ENCODE measurements at regions not wholly inside any gene's neighbourhood (a gene's known extent, or its start where the extent isn't known, plus 50 kb on each side); places are given as distances from the start of the nearest gene placed in this dataset.

- POLR2A ChIA-PET: no interaction called here
- DNase-seq (ENCODE audit: extremely low spot score): no peak
- TF ChIP-seq NFRKB (IDR thresholded peaks at IDR 0.05) (no peak), SUZ12 (IDR thresholded peaks at IDR 0.05) (no peak), SP1 (IDR thresholded peaks at IDR 0.05) (no peak), CTBP1 (IDR thresholded peaks at IDR 0.05; ENCODE audit: borderline replicate concordance) (no peak), ELF4 (IDR thresholded peaks at IDR 0.05) (no peak), FOXK2 (IDR thresholded peaks at IDR 0.05) (no peak), L3MBTL2 (conservative IDR thresholded peaks at IDR 0.05) (no peak), LEF1 (IDR thresholded peaks at IDR 0.05; ENCODE audit: borderline replicate concordance) (no peak), TARDBP (IDR thresholded peaks at IDR 0.05) (no peak), FOXA1 (IDR thresholded peaks at IDR 0.05) (no peak), PKNOX1 (IDR thresholded peaks at IDR 0.05) (no peak)
- CTCF ChIA-PET: interaction anchor here (1.5 kb wide), 1 partner anchor 11 kb away, joined by 5 read pairs; no protein-coding TSS in a partner anchor
Observed at GRCh38 chr13:80989747-80990146, 648.8 kb upstream of the SPRY2 start.

DNA sequence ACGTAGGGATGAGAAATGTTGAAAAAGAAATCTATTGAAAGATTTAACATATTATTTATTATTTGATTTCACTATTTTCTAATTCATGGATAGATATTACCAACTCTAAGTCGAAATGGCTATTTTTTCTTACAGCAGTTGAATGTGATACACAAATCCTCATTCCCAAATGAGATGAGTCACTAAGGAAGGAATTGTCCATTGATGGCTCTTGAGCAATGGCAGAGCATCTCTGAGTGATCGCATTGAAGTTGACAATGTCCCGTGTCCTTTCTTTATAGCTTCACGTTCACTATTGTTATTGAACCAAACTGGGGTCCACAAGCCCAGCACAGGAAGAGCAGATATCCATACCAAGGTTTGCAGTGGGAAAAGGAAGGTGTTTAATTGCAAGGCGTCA, 648.3 kb upstream of the SPRY2 start:
- no peak for DNase-seq (ENCODE audit: extremely low spot score)
- POLR2A ChIA-PET: no interaction called here
- CTCF ChIA-PET: interaction anchor here (1.5 kb wide), 1 partner anchor 10 kb away, joined by 5 read pairs; no protein-coding TSS in a partner anchor
- TF ChIP-seq ELF4 (IDR thresholded peaks at IDR 0.05) (no peak), CTBP1 (IDR thresholded peaks at IDR 0.05; ENCODE audit: borderline replicate concordance) (no peak), BHLHE40 (IDR thresholded peaks at IDR 0.05; ENCODE audit: borderline replicate concordance) (no peak), PKNOX1 (IDR thresholded peaks at IDR 0.05) (no peak), SP1 (IDR thresholded peaks at IDR 0.05) (no peak), SUZ12 (IDR thresholded peaks at IDR 0.05) (no peak), ZNF384 (IDR thresholded peaks at IDR 0.05) (no peak), ARNT (IDR thresholded peaks at IDR 0.05) (no peak)

- ChIA-PET POLR2A (no interaction called here), CTCF (interaction anchor here (0.6 to 1.5 kb wide), 3 partner anchors 10 to 20 kb away, joined by 3 to 5 read pairs (median 4); no protein-coding TSS in a partner anchor)
- TF ChIP-seq LEF1 (IDR thresholded peaks at IDR 0.05; ENCODE audit: borderline replicate concordance) (no peak), TARDBP (IDR thresholded peaks at IDR 0.05) (no peak), PKNOX1 (IDR thresholded peaks at IDR 0.05) (no peak), ARNT (IDR thresholded peaks at IDR 0.05) (no peak), ZNF384 (IDR thresholded peaks at IDR 0.05) (no peak), FOXK2 (IDR thresholded peaks at IDR 0.05) (no peak), NFRKB (IDR thresholded peaks at IDR 0.05) (no peak), L3MBTL2 (conservative IDR thresholded peaks at IDR 0.05) (no peak), BHLHE40 (IDR thresholded peaks at IDR 0.05; ENCODE audit: borderline replicate concordance) (no peak), SP1 (IDR thresholded peaks at IDR 0.05) (no peak), FOXM1 (IDR thresholded peaks at IDR 0.05; ENCODE audit: borderline replicate concordance) (no peak), SUZ12 (IDR thresholded peaks at IDR 0.05) (no peak), FOXA1 (IDR thresholded peaks at IDR 0.05) (no peak), ELF4 (IDR thresholded peaks at IDR 0.05) (no peak), HDGF (IDR thresholded peaks at IDR 0.05; ENCODE audit: borderline replicate concordance) (no peak), CTBP1 (IDR thresholded peaks at IDR 0.05; ENCODE audit: borderline replicate concordance) (no peak)
- DNase-seq (ENCODE audit: extremely low spot score): no peak
Observed at GRCh38 chr13:80988391-80989151, 647.6 kb upstream of the SPRY2 start.

- ChIA-PET POLR2A (no interaction called here), CTCF (interaction anchor here (0.6 to 2.0 kb wide), 10 partner anchors 9 to 923 kb away, joined by 3 to 18 read pairs (median 4); no protein-coding TSS in a partner anchor)
- DNase-seq (ENCODE audit: extremely low spot score): peak; percentile 82
- TF ChIP-seq FOXM1 (IDR thresholded peaks at IDR 0.05; ENCODE audit: borderline replicate concordance) (no peak), FOXK2 (IDR thresholded peaks at IDR 0.05) (no peak), L3MBTL2 (conservative IDR thresholded peaks at IDR 0.05) (peak; percentile 54; the same call in 1 of the 2 replicates), LEF1 (IDR thresholded peaks at IDR 0.05; ENCODE audit: borderline replicate concordance) (no peak)
Observed at GRCh38 chr13:80979035-80979641, 638.2 kb upstream of the SPRY2 start.

DNA sequence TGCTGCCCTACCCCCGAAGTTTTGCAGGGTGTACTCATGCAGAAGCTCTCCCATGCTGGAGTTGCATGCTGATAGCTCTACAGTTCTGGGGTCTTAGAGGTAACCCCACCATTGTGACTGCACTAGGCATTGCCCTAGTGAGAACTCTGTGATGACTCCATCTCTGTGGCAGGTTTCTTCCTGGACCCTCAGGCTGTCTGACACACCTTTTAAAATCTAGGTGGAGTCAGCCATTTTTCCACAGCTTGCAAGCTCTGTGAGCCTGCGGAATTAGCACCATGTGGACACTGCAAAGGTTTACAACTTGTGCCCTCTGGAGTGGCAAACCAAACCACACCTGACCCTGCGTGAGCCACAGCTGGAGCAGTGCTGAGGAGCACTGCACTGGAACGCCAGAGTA, 636.2 kb upstream of the SPRY2 start:
- ChIA-PET POLR2A (no interaction called here), CTCF (no interaction called here)
- TF ChIP-seq FOXK2 (IDR thresholded peaks at IDR 0.05) (no peak), BHLHE40 (IDR thresholded peaks at IDR 0.05; ENCODE audit: borderline replicate concordance) (no peak), FOXA1 (IDR thresholded peaks at IDR 0.05) (no peak), TARDBP (IDR thresholded peaks at IDR 0.05) (no peak), SP1 (IDR thresholded peaks at IDR 0.05) (no peak), LEF1 (IDR thresholded peaks at IDR 0.05; ENCODE audit: borderline replicate concordance) (no peak), ELF4 (IDR thresholded peaks at IDR 0.05) (no peak), ZNF384 (IDR thresholded peaks at IDR 0.05) (no peak), L3MBTL2 (conservative IDR thresholded peaks at IDR 0.05) (no peak), PKNOX1 (IDR thresholded peaks at IDR 0.05) (no peak), FOXM1 (IDR thresholded peaks at IDR 0.05; ENCODE audit: borderline replicate concordance) (no peak), HDGF (IDR thresholded peaks at IDR 0.05; ENCODE audit: borderline replicate concordance) (no peak), NFRKB (IDR thresholded peaks at IDR 0.05) (no peak), SUZ12 (IDR thresholded peaks at IDR 0.05) (no peak), ARNT (IDR thresholded peaks at IDR 0.05) (no peak)
- DNase-seq (ENCODE audit: extremely low spot score): no peak
